Transverse colon (tissue), 4 donors: ENCODE measurements at regions not wholly inside any gene's neighbourhood (a gene's known extent, or its start where the extent isn't known, plus 50 kb on each side); places are given as distances from the start of the nearest gene placed in this dataset.

Source experiments
- CTCF ChIP-seq, 5 experiments: fragments of 200-600 bp in 3 of 5; fragments of 450-650 bp in 2 of 5; sonication (generic) in 3 of 5; IDR thresholded peaks; 1 replicate in 2 of 5; 2 replicates in 3 of 5; pipeline ENCODE4 v1.5.1; 2016 to 2017; ENCODE audit warnings: antibody characterized with exemption in 5 of 5, inconsistent platforms in 3 of 5, mild to moderate bottlenecking in 2 of 5, moderate library complexity in 1 of 5
- POLR2AphosphoS5 ChIP-seq, 3 donors: sonication (generic); formaldehyde crosslinking; IDR thresholded peaks; one replicate each; pipeline ENCODE4 v1.6.1; 2016; ENCODE audit warnings: antibody characterized with exemption in 3 of 3

GRCh38 chr7:118758582-118758981, 534.1 kb downstream of the ANKRD7 start:
- TF ChIP-seq CTCF (IDR thresholded peaks at IDR 0.05) = no peak
- no peak for TF ChIP-seq POLR2AphosphoS5 (IDR thresholded peaks at IDR 0.05)
